Inflammatory macrophage (primary cell): ENCODE measurements at regions not wholly inside any gene's neighbourhood (a gene's known extent, or its start where the extent isn't known, plus 50 kb on each side); places are given as distances from the start of the nearest gene placed in this dataset.

ENCODE experiments used
- DNase-seq, 2 donors: peaks; one replicate each; pipeline ENCODE4 v3.0.0-alpha.2; 2020 to 2022

GRCh38 chr5:39498278-39498952, 73.6 kb upstream of the DAB2 start:
- DNase-seq, result peak; percentile 13 to 45

- DNase-seq, result no peak
Measured at GRCh38 chr5:39497322-39497721, 72.5 kb upstream of the DAB2 start.

- peak in 1 of 2 donors; percentile 33 for DNase-seq
Measured at GRCh38 chr5:39495227-39495626, 70.4 kb upstream of the DAB2 start.

GRCh38 chr5:39494534-39494933, 69.8 kb upstream of the DAB2 start:
- DNase-seq, result no peak

GRCh38 chr5:39494107-39494510, 69.3 kb upstream of the DAB2 start:
- DNase-seq, result peak in 1 of 2 donors; percentile 49

- DNase-seq, result no peak
Measured at GRCh38 chr5:39491210-39491609, 66.4 kb upstream of the DAB2 start.

- DNase-seq, result no peak
Measured at GRCh38 chr5:39489263-39489662, 64.5 kb upstream of the DAB2 start.

- no peak for DNase-seq
Measured at GRCh38 chr5:39486790-39487189, 62.0 kb upstream of the DAB2 start.

- peak; percentile 81 to 87 for DNase-seq
Measured at GRCh38 chr5:39486361-39486760, 61.6 kb upstream of the DAB2 start.

- DNase-seq, result no peak
Measured at GRCh38 chr5:39485079-39485478, 60.3 kb upstream of the DAB2 start.

GRCh38 chr5:39484673-39485072, 59.9 kb upstream of the DAB2 start:
- no peak for DNase-seq

GRCh38 chr5:39482098-39482497, 57.3 kb upstream of the DAB2 start:
- DNase-seq, result peak in 1 of 2 donors; percentile 46

- no peak for DNase-seq
Measured at GRCh38 chr5:39479537-39479936, 54.8 kb upstream of the DAB2 start.

- DNase-seq, result no peak
Measured at GRCh38 chr5:39478863-39479262, 54.1 kb upstream of the DAB2 start.

GRCh38 chr5:39476843-39477220, 52.1 kb upstream of the DAB2 start:
- DNase-seq, result no peak

- DNase-seq, result peak in 1 of 2 donors; percentile 20
Measured at GRCh38 chr5:39475881-39476842, 51.4 kb upstream of the DAB2 start.

GRCh38 chr5:39475159-39475571, 50.4 kb upstream of the DAB2 start:
- no peak for DNase-seq
